PC-9 (cell line): ENCODE measurements at regions not wholly inside any gene's neighbourhood (a gene's known extent, or its start where the extent isn't known, plus 50 kb on each side); places are given as distances from the start of the nearest gene placed in this dataset.

Experiments
- CTCF ChIP-seq: fragments of 200-600 bp; sonication (generic); conservative IDR thresholded peaks from 2 replicates; pipeline ENCODE4 v1.6.1; 2017; ENCODE audit warnings: mixed run types, antibody characterized with exemption, mild to moderate bottlenecking, moderate library complexity
- EZH2 ChIP-seq: fragments of 200-600 bp; sonication (generic); IDR thresholded peaks from 2 replicates; pipeline ENCODE4 v1.8.0; 2017; ENCODE audit warnings: antibody characterized with exemption, low read depth

DNA sequence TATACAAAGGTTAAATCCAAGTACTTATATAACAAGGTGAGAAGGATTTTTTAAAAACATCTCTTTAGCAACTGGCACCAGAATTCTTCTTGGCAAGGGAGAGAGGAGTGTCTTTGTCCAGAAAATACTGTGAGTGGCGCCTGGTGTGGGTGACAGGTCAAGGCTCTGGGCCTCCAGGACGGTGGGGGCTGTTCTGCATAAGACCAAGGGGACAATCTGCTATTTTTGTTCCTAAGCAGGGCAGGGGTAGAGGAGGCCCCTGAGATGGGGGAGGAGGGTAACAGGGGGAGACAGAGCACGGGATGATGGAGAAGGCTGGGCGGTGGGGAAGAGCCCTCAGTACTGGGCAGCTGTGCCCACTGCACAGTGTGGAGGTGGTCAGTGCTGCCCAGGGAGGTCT is 51.6 kb upstream of the TAF1B start:
- no peak for TF ChIP-seq CTCF
- no peak for TF ChIP-seq EZH2
